GM08714 (cell line): ENCODE measurements at regions not wholly inside any gene's neighbourhood (a gene's known extent, or its start where the extent isn't known, plus 50 kb on each side); places are given as distances from the start of the nearest gene placed in this dataset.

ENCODE experiments used
- H3K4me3 ChIP-seq: fragments of 200-500 bp; sonication (Bioruptor generic); 2 replicates; pipeline ENCODE4 v1.5.1; 2014; ENCODE audit warnings: mild to moderate bottlenecking, low read length, inconsistent platforms
- ZNF274 ChIP-seq: IDR thresholded peaks from 2 replicates; pipeline ENCODE4 v1.6.1; 2012; ENCODE audit warnings: mild to moderate bottlenecking, low read depth, low read length

DNA sequence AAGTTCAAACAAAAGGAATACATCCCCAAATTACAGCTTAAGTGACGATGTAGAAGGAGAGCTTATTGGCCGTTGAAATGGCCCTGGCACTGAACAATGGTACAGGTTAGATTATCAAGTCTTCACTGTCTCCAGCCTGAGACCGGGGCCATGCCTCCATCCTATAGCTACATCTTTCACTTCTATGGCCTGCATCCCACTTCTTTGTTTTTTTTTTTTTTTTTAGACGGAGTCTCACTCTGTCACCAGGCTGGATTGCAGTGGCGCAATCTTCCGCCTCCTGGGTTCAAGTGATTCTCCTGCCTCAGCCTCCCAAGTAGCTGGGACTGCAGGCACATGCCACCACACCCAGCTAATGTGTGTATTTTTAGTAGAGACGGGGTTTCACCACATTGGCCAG is 464.6 kb downstream of the CDH26 start:
- H3K4me3 ChIP-seq, result no peak overlapping the region
- TF ChIP-seq ZNF274, result no peak

DNA sequence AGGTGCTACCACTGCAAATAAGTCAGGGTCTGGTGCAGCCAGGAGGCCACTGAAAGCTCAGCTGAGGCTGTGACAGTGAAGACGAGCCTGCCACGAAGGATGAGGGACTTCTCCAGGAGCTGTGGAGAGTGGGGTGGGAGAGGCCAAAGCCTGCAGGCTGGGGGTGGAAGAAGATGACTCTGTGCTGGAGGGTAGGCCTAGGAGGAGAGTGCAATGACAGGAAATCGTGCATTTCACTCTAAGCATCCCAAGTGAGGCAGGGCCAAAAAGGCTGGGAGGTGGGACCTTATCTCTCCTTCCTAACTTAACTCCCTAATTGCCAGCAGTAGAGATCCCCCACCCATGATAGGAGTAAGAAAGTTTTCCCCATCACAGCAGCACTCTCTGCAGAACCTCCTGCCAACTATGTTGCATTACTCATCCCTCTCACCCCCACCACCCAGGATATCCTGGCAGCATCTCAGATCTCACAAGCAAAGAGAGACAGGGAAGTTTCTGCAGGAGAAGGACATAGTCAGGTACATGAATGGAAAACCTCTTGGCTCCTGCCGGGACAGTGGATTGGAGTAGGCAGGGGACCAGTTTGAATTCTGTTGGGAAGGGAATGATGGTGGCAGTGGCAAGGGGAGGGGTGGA is 466.2 kb downstream of the CDH26 start:
- no peak overlapping the region for H3K4me3 ChIP-seq
- TF ChIP-seq ZNF274, result no peak

DNA sequence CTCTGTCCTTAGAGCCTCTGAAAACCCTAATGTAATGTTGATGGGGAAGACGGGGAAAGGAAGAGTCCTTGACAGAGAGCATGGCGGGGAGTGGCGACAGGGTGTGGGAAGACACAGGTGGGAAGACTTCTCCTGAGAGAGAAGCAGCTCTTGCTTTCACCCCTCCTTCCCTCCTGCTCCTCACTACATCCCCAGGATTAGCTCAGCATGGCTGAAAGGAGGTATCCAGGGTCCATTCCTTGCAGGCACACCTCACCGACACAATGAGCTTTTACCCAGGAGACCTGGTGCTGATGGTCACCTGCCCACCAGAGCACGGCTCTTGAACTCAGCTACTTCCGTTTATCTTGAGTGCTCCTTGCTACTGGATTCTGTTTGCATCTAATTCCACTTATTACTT is 469.3 kb downstream of the CDH26 start:
- no peak overlapping the region for H3K4me3 ChIP-seq
- no peak for TF ChIP-seq ZNF274

DNA sequence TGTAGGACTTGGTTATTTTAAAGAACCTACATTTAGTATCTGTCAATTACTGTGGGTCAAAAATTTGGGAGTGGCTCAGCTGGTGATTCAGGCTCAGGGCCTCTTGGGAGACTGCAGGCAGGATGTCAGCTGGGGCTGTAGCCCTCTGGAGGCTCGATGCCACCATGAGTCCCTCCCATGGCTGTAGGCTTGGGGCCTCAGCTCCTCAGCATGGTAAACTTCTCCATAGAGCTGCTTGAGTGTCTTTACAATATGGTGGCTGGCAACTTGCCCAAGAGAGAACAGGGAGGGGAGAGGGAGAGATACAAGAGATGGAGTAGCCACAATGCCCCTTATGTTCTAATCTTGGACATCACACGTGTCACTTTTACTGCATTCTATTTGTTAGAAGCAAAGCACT is 470.4 kb downstream of the CDH26 start:
- H3K4me3 ChIP-seq, result no peak overlapping the region
- no peak for TF ChIP-seq ZNF274

DNA sequence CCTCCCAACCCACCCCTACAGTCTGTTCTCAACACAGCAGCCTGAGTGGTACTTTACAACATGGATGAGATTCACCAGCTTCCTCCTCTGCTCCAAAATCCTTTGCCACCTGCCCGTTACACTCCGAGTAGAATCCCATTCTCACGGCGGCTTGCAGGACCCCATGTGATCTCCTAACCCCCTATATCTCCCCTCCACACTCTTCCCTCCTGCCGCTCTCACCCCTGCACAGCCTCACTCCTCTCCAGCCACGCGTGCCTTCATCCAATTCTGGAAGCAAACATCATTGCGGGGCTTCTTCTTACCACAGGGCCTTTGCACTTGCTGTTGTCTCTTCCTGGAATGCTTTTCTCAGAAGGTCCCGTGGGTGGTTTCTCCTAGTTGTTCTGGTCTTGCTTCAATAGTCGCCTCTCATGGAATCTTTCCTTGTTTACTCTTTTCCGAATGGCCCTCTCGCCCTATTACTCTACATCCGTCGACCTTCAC is 472.3 kb downstream of the CDH26 start:
- no peak overlapping the region for H3K4me3 ChIP-seq
- TF ChIP-seq ZNF274, result no peak

DNA sequence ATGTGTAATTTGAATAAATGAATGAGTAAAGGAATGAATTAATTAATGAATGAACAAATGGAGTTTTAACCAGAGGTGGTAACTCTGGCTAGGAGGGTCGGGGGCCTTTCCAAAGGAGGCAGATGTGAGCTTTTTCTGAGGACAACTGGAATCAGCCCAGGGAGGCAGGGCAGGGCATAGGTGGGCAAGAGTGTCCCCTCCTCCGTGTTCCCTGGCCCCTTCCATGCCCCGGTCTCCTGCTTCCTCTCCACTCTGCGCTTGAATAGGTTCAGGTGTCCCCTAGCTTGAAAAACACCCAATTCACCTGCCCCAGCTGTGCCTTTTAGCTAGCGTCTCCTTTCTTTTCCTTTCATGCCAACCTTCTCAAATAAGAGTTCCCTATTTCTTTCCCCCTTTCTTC is 473.1 kb downstream of the CDH26 start:
- TF ChIP-seq ZNF274, result no peak
- no peak overlapping the region for H3K4me3 ChIP-seq

DNA sequence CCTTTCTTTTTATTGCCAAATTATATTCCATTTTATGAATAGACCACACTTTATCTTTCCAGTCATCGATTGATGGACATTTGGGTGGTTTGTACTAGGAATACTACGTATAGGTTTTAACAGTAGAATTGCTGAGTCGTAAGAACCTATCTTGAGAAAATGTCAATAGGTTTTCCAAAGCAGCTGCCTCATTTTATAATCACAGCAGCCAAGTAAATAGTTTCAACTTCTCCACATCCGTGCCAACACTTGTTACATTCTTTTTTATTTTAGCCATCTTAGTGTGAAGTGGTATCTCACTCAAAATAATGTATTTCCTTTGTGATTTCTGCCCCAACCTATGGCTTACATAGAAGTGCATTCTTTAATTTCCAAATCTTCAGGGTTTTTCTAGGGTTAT is 479.2 kb downstream of the CDH26 start:
- TF ChIP-seq ZNF274, result no peak
- H3K4me3 ChIP-seq, result no peak overlapping the region

DNA sequence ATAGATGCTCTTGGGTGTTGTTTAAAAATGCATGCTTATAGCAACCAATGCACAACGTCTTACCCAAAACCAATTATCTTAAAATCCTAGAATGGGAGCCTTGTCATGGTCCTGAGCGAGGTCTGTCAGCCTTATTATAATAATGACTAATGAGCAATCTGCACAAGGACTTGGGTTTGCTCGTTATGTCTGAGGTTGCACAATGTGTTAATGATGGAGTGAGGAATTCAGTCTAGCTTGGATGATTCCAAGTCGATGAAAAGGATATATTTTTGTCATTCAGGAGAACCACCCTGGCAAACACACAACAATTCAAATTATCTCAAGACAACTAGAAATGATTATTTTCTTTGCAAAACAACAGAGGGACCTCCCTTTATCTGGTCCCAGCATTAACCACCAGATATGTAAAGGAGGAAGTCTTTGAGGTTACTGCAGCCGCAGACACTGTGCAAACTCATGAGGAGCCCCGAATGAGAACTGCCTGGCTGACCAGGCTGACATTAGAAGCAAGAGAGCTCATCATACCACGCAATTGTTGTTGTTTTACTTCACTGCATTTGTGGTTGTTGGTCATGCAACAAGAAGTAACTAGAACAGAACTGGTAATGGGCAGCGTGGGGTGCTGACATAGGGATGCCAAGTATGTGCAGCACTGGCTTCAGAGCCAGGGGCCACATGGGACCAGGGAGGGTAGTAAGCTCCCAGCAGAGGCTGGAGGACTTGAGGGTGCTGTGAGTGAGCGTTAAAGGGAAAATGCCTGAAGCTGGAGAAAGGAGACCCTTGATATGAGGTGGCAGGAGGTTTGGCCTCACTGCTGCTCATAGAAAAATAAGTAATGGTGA is 488.3 kb downstream of the CDH26 start:
- no peak for TF ChIP-seq ZNF274
- H3K4me3 ChIP-seq, result no peak overlapping the region

DNA sequence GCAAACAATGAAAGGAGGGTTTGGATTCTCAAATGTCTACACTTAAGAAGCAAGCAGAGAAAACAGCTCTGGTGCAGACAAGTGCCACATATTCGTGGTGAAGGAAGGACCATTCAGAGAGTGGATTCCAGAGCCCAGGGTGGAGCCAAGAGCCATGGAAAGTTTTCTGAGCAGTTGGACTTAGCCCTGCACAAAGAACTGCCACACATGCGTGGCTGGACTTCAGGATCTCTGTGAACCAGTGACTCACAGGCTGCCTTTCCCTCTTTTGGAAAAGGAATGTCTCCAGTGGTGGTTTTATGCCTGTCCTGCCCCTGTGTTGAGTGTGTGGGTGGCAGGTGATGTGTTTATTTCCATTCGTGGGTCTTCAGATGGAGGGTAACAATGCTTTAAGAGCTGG is 489.5 kb downstream of the CDH26 start:
- no peak for TF ChIP-seq ZNF274
- H3K4me3 ChIP-seq, result no peak overlapping the region

DNA sequence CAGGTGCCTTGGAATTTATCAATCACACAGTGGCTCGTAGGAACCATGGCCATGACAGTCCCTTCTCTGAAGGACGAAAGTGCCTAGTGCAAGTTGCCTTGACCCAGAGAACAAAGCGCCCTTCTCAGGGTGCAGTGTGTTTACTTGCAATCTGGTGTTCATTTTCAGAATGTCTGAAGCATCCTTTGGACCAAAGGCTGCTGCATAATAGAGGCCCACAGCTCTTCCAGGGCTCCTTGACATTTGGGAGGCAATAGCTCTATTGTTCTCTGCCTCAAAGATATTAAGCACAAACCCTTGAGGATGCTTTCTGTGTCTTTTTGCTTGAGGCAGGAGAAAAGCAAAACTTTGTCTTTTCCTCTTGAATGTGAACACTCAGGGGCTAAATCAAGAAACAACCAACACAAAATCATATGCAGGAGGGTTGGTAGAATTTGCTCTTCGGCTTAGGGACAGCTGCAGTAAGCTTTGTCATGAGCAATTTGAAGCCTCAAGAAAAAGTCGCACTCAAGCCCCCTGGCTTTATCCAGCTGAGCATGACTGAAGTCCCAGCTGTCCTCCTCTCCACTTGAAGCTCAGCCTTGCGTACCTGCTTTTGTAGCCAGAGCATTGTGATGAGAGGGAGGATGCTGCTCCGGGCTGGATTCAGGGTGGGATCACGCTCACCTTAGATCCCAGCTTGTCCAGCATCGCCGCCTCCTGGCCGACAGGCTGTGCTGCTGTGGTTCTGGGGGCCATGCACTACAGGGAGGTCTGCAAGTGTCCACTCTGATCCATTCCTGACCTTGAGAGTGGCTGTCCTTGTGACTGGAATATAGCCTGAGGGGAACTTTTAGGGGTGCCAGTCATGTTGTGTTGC is 495.4 kb downstream of the CDH26 start:
- no peak for TF ChIP-seq ZNF274
- no peak overlapping the region for H3K4me3 ChIP-seq

DNA sequence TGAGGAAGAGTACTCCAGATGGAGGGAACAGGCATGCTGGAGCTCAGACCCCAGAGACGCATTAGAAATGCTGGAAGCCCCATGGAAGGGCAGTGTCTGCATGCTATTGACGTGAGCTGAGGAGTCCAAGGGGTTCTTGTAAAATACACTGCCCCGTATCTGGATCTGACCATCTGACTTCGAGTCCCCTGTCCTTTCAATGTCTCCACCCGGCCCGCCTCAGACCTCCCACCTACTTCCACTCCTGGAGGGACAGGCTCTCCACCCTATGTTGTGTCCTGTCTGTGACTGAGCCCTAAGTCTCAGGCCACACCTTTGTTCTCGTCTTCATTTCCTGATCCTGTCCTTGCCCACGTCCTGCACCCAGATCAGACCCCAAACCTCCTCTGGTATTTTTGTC is 496.3 kb downstream of the CDH26 start:
- no peak for TF ChIP-seq ZNF274
- H3K4me3 ChIP-seq, result no peak overlapping the region

DNA sequence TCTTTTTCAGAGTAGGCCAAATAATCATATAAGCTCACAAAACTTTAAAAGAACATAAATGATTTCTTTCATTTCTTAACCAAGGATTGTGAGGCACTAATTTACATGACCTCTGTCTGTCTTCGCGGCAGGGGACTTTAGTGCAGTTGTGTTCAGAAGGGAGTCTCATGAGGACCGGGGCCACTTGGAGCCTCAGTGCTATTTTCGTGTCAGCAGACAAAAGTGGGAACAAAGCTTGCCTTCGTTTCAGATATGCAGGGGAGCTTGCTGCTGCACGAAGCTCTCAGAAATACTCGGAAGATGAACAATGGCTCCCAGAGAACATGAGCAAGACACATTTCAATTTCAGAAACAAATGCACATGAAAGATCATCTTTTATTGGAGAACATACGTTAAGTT is 497.0 kb downstream of the CDH26 start:
- TF ChIP-seq ZNF274, result no peak

DNA sequence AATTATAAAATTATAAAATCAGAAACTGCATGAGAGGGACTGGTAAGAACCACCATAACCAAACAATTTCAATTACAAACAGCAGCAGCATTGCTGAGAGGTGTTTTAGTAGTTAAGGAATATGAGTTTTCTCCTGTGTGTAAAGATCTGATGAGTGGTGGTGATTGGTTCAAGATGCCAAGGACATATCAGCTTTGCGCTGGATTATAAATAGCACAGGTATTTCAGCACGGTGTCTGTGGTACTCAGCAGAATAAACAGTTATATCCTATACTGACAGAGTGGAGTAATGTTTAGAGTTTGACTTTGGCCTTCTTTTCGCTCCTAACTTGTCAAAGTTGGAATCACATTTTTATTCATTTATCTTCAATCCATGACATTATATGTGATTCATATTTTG is 501.0 kb downstream of the CDH26 start:
- H3K4me3 ChIP-seq, result no peak overlapping the region
- TF ChIP-seq ZNF274, result no peak

More for the DNA sequence above, 497.0 kb downstream of the CDH26 start:
- H3K4me3 ChIP-seq, result no peak overlapping the region

DNA sequence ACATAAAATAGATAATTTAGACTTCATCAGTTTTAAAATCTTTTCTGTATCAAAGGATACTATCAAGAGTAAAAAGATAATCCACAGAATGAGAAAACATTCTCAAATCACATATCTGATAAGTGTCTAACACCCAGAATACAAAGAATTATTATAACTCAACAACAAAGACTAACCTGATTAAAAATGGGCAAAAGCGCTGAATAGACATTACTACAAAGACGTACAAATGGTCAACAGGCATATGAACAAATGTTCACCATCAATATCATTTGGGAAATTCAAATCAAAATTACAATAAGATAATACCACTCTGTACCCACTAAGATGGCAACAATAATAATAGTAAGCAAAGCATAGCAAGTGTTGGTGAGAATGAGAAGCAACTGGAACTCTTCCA is 503.8 kb downstream of the CDH26 start:
- no peak overlapping the region for H3K4me3 ChIP-seq
- TF ChIP-seq ZNF274, result no peak
